Right lobe of liver (tissue), 4 donors: ENCODE measurements at regions not wholly inside any gene's neighbourhood (a gene's known extent, or its start where the extent isn't known, plus 50 kb on each side); places are given as distances from the start of the nearest gene placed in this dataset.

Experiments
- POLR2A ChIP-seq: fragments of 450-650 bp; IDR thresholded peaks from one replicate; pipeline ENCODE4 v1.6.1; 2017; ENCODE audit warnings: antibody characterized with exemption, mild to moderate bottlenecking
- TF ChIP-seq, protein P1 (sequence below), 4 donors: fragments of 200-600 bp in 3 of 4; fragments of 450-650 bp in 1 of 4; IDR thresholded peaks; one replicate each; pipeline versions ENCODE4 v1.5.1 to v1.8.0; 2016 to 2022; ENCODE audit warnings: antibody characterized with exemption in 4 of 4, mild to moderate bottlenecking in 2 of 4
- donor health status: DM: no; HTN: no; CAD: no.
- donor health status: DM: no; HTN: no; CAD: no.
- donor health status: DM: no; HTN: yes; CAD: no.

DNA sequence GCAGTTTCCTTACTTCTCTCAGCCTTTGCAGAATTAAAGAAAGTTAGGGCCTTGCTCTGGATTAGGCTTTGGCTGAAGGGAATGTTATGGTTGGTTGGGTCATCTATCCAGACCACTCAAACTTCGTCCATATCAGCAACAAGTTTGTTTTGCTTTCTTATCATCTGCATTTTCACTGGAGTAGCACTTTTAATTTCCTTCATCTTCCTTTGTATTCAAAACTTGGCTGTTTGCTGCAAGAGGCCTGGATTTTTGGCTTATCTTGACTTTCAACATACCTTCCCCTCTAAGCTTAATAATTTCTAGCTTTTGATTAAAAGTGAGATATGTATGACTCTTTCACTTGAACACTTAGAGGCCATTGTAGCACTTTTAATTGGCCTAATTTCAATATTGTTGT is 126.7 kb upstream of the CENPE start:
- TF ChIP-seq, protein P1, sequence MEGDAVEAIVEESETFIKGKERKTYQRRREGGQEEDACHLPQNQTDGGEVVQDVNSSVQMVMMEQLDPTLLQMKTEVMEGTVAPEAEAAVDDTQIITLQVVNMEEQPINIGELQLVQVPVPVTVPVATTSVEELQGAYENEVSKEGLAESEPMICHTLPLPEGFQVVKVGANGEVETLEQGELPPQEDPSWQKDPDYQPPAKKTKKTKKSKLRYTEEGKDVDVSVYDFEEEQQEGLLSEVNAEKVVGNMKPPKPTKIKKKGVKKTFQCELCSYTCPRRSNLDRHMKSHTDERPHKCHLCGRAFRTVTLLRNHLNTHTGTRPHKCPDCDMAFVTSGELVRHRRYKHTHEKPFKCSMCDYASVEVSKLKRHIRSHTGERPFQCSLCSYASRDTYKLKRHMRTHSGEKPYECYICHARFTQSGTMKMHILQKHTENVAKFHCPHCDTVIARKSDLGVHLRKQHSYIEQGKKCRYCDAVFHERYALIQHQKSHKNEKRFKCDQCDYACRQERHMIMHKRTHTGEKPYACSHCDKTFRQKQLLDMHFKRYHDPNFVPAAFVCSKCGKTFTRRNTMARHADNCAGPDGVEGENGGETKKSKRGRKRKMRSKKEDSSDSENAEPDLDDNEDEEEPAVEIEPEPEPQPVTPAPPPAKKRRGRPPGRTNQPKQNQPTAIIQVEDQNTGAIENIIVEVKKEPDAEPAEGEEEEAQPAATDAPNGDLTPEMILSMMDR (IDR thresholded peaks at IDR 0.05), result no peak
- TF ChIP-seq POLR2A, result no peak
